ENCODE measurements at regions not wholly inside any gene's neighbourhood (a gene's known extent, or its start where the extent isn't known, plus 50 kb on each side); places are given as distances from the start of the nearest gene placed in this dataset.

DNA sequence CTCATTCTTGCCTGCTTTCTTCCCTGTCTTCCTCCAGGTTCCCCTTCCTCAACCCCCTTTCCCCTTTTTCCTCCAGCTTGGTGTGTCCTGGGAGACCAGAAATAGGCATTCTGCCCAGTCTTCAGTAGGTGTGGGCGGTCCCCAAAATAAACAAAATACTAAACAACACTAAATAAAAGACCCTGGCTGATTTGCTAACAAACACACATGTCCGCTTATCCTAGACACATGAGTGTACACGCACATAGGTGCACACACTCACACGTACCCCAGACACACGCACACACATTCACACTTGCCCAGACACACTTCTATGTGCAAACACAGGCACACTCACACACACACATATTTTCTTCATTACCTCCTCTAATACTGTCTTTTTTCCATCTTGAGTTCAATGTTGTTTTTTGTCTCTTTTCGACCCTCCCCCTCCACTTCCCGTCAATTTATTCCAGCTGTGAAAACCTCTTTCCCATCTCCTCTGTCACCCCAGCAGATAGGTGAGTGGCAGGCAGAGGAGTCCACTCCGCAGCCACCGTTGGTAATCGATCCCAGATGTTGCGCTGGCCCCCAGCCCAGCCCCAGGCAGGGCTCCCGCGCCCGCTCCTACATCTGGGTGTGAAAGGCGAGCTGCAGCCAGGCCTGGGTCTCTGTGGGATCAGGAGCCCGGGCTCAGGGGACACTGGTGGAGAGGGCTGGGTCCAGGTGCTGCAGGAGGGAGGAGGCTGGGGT, 56.9 kb upstream of the FOXP4 start:
- DNase-seq (ENCODE audit: low read depth in 2 of 2) = peak in 1 of 2 donors; percentile 26
- TF ChIP-seq, protein P1, sequence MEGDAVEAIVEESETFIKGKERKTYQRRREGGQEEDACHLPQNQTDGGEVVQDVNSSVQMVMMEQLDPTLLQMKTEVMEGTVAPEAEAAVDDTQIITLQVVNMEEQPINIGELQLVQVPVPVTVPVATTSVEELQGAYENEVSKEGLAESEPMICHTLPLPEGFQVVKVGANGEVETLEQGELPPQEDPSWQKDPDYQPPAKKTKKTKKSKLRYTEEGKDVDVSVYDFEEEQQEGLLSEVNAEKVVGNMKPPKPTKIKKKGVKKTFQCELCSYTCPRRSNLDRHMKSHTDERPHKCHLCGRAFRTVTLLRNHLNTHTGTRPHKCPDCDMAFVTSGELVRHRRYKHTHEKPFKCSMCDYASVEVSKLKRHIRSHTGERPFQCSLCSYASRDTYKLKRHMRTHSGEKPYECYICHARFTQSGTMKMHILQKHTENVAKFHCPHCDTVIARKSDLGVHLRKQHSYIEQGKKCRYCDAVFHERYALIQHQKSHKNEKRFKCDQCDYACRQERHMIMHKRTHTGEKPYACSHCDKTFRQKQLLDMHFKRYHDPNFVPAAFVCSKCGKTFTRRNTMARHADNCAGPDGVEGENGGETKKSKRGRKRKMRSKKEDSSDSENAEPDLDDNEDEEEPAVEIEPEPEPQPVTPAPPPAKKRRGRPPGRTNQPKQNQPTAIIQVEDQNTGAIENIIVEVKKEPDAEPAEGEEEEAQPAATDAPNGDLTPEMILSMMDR (IDR thresholded peaks at IDR 0.05; ENCODE audit: low read depth, low read length) = no peak
- H3K4me3 ChIP-seq (replicated peaks in 1 of 2; ENCODE audit: low read depth in 2 of 2, low read length in 2 of 2) = no peak overlapping the region

GRCh38 chr6:41492261-41492891, 53.8 kb upstream of the FOXP4 start:
- no peak for DNase-seq (ENCODE audit: low read depth in 2 of 2)
- TF ChIP-seq, protein P1 (IDR thresholded peaks at IDR 0.05; ENCODE audit: low read depth, low read length) = no peak
- H3K4me3 ChIP-seq (replicated peaks in 1 of 2; ENCODE audit: low read depth in 2 of 2, low read length in 2 of 2) = no peak overlapping the region

DNA sequence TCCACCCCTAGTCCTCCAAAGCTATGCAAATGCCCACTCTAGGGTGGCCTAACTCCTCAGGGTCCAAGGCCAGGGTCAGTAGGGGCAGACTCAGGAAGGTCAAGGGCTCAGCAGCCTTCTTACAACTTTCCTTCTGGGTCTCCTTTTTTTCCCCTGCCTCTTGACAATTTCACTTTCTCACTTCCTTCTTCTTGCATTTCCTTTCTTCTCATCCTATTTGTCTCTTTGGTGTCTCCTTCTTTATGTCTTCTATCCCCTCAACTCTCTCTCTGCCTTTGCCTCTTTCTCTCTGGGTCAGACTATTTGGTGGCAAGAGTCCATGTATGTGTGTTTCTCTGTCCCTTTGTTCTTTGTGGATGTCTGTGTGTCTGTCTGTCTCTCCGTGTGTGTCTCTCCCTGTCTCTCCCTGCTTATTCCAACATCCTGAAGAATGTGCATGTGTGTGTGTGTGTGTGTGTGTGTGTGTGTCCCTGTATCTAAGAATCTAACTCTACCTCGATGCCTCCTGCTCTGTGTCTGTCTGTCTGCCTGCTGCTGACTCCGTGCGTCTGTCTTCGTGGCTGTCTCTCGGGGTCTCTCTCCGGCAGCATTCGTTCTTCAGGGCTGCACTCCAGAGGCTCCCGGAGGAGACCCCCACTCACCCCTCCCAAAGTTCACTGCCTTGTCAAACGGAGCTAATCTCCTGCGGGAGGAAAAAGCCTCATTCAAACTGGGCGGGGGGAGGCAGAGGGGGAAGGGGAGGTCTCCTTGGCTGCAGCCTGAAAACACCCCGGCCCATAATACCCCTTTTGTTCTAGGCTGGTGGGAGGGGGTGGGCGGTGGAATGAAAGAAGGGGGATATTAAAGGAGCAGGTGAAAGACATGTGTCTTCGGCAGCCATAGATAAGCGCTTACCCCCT, 51.7 kb upstream of the FOXP4 start:
- DNase-seq (ENCODE audit: low read depth in 2 of 2) = peak in 1 of 2 donors; percentile 15
- TF ChIP-seq, protein P1 (IDR thresholded peaks at IDR 0.05; ENCODE audit: low read depth, low read length) = no peak
- no peak overlapping the region for H3K4me3 ChIP-seq (replicated peaks in 1 of 2; ENCODE audit: low read depth in 2 of 2, low read length in 2 of 2)

All from cardiac fibroblast (primary cell).